Osteoblast (primary cell): ENCODE measurements at regions not wholly inside any gene's neighbourhood (a gene's known extent, or its start where the extent isn't known, plus 50 kb on each side); places are given as distances from the start of the nearest gene placed in this dataset.

ENCODE experiments used
- DNase-seq: peaks from one replicate; pipeline ENCODE4 v3.0.0; 2011; ENCODE audit warnings: low spot score, mixed read lengths; ENCODE audit not compliant: insufficient read length; ENCODE audit errors: missing footprints
- H2AFZ ChIP-seq: 2 replicates; pipeline ENCODE4 v1.6.0; 2011; ENCODE audit warnings: mild to moderate bottlenecking, low read length
- H3K27ac ChIP-seq: 2 replicates; pipeline ENCODE4 v1.5.1; 2011; ENCODE audit warnings: mild to moderate bottlenecking, low read depth, low read length, moderate library complexity
- H3K27me3 ChIP-seq: 2 replicates; pipeline ENCODE4 v1.6.0; 2012; ENCODE audit warnings: mild to moderate bottlenecking, control low read depth, inconsistent platforms, low read length, moderate library complexity; ENCODE audit not compliant: insufficient read depth
- H3K36me3 ChIP-seq: 2 replicates; pipeline ENCODE4 v1.5.1; 2011; ENCODE audit warnings: mild to moderate bottlenecking, low read length, control low read depth, moderate library complexity; ENCODE audit not compliant: insufficient read depth
- H3K4me1 ChIP-seq: 2 replicates; pipeline ENCODE4 v1.5.1; 2011; ENCODE audit warnings: mild to moderate bottlenecking, low read length, control low read depth, moderate library complexity; ENCODE audit not compliant: insufficient read depth
- H3K4me2 ChIP-seq: 2 replicates; pipeline ENCODE4 v1.6.0; 2011; ENCODE audit warnings: mild to moderate bottlenecking, low read length; ENCODE audit not compliant: insufficient read depth
- H3K4me3 ChIP-seq: fragments of 200-600 bp; sonication (generic); 3 replicates; pipeline ENCODE4 v1.5.1; 2012; ENCODE audit warnings: mild to moderate bottlenecking, low read length, inconsistent platforms; ENCODE audit not compliant: insufficient read depth
- H3K79me2 ChIP-seq: 2 replicates; pipeline ENCODE4 v1.6.0; 2012; ENCODE audit warnings: mild to moderate bottlenecking, low read length, control low read depth, inconsistent platforms; ENCODE audit not compliant: insufficient read depth
- H3K9me3 ChIP-seq: 2 replicates; pipeline ENCODE4 v1.5.1; 2011; ENCODE audit warnings: low read depth, low read length, control low read depth
- H4K20me1 ChIP-seq: 2 replicates; pipeline ENCODE4 v1.6.0; 2012; ENCODE audit warnings: mild to moderate bottlenecking, low read length, control low read depth; ENCODE audit not compliant: insufficient read depth
- TF ChIP-seq, protein P1 (sequence below): IDR thresholded peaks from 2 replicates; pipeline ENCODE4 v1.5.1; 2011; ENCODE audit warnings: mild to moderate bottlenecking, low read depth, low read length, moderate library complexity; ENCODE audit errors: extremely low read depth

DNA sequence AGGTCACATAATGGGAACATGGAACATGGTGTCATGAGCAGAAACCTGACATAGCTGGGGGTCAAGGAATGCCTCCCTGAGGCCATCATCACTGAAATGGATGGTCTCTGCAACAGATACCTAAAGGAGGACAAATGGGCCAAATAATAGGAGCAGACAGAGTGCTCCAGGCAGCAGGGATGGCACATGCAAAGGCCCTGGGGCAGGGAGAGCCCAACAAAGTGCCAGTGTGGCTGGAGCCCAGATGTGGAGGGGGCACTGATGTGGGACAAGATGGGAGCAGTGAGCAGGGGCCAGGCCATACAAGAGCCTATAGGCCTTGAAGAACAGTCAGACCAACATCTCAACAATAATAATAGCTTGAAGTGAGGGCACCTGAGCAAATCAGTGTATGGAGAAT, 497.8 kb downstream of the MN1 start:
- TF ChIP-seq, protein P1, sequence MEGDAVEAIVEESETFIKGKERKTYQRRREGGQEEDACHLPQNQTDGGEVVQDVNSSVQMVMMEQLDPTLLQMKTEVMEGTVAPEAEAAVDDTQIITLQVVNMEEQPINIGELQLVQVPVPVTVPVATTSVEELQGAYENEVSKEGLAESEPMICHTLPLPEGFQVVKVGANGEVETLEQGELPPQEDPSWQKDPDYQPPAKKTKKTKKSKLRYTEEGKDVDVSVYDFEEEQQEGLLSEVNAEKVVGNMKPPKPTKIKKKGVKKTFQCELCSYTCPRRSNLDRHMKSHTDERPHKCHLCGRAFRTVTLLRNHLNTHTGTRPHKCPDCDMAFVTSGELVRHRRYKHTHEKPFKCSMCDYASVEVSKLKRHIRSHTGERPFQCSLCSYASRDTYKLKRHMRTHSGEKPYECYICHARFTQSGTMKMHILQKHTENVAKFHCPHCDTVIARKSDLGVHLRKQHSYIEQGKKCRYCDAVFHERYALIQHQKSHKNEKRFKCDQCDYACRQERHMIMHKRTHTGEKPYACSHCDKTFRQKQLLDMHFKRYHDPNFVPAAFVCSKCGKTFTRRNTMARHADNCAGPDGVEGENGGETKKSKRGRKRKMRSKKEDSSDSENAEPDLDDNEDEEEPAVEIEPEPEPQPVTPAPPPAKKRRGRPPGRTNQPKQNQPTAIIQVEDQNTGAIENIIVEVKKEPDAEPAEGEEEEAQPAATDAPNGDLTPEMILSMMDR = no peak
- DNase-seq = no peak
- Histone ChIP-seq H3K4me3 (no peak overlapping the region), H3K79me2 (no peaks in the 10 kb centered on the region), H3K4me2 (no peak overlapping the region), H2AFZ (no peak overlapping the region), H4K20me1 (no peaks in the 10 kb centered on the region), H3K36me3 (no peaks in the 10 kb centered on the region), H3K4me1 (no peaks in the 10 kb centered on the region), H3K9me3 (no peaks in the 10 kb centered on the region), H3K27me3 (no peaks in the 10 kb centered on the region), H3K27ac (no peak overlapping the region)

DNA sequence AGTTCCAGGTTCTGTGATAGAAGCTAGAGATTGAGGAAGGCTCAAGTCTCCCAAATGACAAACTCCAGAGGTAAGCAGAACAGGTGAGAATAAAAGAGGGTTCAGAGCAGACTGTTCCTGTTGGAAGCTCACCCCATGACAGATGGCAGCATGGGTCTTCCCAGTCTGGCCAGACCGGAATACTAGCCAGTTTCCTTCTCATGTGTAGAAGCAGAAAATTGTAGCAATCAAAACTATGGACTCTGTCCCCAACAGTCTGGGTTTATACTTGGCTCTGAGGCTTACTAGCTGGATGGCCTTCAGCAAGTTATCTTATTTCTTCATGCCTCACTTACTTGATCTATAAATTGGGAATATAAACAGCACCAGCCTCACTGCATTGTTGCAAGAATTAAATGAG, 494.8 kb downstream of the MN1 start:
- TF ChIP-seq, protein P1 = no peak
- DNase-seq = no peak
- Histone ChIP-seq H3K4me3 (no peak overlapping the region), H4K20me1 (no peaks in the 10 kb centered on the region), H3K9me3 (no peaks in the 10 kb centered on the region), H3K27me3 (peaks cover 2% of the 10 kb centered on the region), H3K27ac (no peak overlapping the region), H3K79me2 (no peaks in the 10 kb centered on the region), H3K4me2 (no peak overlapping the region), H3K36me3 (no peaks in the 10 kb centered on the region), H2AFZ (no peak overlapping the region), H3K4me1 (peaks cover 1% of the 10 kb centered on the region)

DNA sequence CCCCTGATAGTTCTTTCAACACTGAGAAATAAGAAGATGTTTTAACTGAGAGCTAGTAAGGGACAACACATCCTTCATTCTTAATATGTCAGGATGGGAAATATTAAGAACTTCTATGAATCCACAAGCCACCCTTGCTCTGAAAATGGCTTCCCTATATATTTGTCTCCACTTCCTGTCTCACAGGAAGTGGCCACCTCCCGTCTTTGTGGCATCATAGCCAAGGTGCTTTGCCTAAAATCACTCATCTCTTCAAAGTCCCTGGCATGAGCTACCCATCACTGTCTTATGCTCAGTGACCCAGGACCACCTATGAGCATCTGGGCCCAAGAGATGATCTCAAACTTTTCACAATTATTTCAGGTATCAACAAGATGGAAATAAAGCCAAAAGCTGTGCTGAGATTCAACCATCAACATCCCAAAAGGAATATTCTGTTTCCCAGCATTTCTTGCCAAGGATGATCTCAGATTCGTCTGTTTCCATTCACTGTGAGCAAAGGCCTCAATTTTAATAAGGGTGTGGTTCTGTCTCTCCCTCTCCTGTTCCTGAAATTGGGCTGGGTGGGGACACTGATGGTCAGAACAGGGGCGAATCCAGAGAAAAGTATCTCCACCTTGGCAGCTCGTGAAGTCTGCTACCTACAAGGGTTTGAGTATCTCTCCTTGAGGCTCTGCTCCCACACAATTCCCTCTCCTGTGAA, 493.9 kb downstream of the MN1 start:
- DNase-seq = no peak
- Histone ChIP-seq H3K27ac (no peak overlapping the region), H3K9me3 (no peaks in the 10 kb centered on the region), H3K4me3 (no peak overlapping the region), H3K79me2 (no peaks in the 10 kb centered on the region), H3K4me1 (peaks cover 7% of the 10 kb centered on the region), H3K36me3 (no peaks in the 10 kb centered on the region), H2AFZ (no peak overlapping the region), H3K4me2 (no peak overlapping the region), H4K20me1 (no peaks in the 10 kb centered on the region), H3K27me3 (peaks cover 2% of the 10 kb centered on the region)
- TF ChIP-seq, protein P1 = no peak

DNA sequence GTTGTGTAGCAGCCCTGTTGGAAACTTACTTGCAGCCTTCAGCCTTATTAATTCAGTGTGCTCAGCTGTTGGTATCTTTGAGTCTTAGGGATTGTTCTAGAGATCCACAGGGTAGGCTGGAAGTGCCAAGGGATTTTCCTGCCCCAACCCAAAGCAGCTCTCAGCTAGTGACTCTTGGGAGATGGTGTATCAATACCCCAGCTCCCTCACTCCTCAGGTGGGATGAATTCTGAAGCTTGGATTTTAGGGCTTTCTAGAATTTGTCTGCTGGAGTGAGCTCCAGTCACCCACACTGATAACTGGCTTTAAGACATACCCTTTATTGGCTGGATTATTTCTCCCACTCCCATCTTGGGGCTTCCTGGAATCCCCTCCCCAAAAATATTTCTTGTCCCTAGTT, 493.0 kb downstream of the MN1 start:
- TF ChIP-seq, protein P1 = no peak
- no peaks in the 10 kb centered on the region for H4K20me1 ChIP-seq
- H3K27me3 ChIP-seq = peaks cover 2% of the 10 kb centered on the region
- H3K27ac ChIP-seq = no peak overlapping the region
- H3K36me3 ChIP-seq = no peaks in the 10 kb centered on the region
- H3K4me1 ChIP-seq = peaks cover 14% of the 10 kb centered on the region
- no peak overlapping the region for H3K4me2 ChIP-seq
- H3K4me3 ChIP-seq = no peak overlapping the region
- no peaks in the 10 kb centered on the region for H3K79me2 ChIP-seq
- H3K9me3 ChIP-seq = no peaks in the 10 kb centered on the region
- no peak for DNase-seq
- H2AFZ ChIP-seq = no peak overlapping the region
